NOMO-1 treated with dmso at 0.1 percent for 144 hours (cell line): ENCODE measurements at regions not wholly inside any gene's neighbourhood (a gene's known extent, or its start where the extent isn't known, plus 50 kb on each side); places are given as distances from the start of the nearest gene placed in this dataset.
"Not testable (repeated sequence)": the region's sequence is repeated elsewhere in the genome, so short reads cannot be mapped to it uniquely, and the experiment has no call there.

ENCODE experiments used
- DNase-seq: peaks from one replicate; lab custom pipeline; 2025; ENCODE audit not compliant: unreplicated experiment; lab: John Stamatoyannopoulos, UW

DNA sequence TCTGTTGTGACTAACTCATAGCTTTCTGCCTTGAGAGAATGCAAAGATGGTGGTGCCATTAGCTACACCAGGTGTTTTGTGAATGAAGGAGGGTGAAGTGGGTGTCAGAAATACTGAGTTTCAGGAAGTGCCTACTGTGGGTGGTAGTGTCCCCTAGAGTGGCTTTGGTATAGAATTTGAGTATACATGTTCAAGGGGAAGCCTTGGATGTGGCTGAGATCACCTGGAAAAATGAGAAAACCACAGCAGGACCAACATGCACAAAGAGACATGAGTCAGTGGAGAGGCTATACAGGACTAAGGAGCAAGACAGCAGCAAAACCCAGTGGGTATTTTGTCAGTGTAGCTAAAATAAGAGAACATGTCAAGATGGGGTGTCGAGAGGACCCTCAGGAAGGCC lies 204.3 kb upstream of the TBL1X start:
- no peak for DNase-seq

DNA sequence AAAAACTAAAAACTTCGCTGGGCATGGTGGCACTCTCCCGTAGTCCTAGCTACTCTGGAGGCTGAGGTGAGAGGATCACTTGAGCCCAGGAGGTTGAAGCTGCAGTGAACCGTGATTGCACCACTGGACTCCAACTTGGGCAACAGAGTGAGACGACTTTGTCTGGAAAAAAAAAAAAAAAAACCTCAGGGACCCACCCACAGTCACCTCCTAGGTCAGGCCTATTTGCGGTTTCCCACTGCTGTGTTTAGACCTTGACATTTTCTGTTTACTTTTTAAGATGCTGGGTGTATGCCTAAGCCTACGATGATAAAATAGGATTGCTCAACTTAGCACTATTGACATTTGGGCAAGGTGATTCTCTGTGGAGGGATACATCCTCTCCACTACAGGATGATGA lies 197.4 kb upstream of the TBL1X start:
- DNase-seq = no peak

DNA sequence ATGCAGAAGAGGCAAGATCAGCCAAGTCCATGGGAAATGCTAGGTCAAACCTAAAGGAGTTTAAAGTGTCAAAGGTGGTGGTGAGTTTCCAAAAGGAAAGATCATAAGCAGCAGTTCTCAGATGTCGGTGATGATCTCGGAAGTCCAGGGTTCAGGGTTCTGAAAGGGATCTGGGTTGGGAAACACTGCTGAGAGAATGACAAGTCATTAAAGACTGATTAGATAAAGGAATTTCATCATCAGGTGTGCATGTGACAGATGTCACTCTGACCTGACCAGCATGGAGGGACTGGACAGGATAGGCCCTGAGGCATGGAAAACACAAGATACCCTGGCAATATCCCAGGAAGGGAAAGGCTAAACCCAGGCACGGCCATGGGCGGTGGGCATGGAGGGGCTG lies 195.7 kb upstream of the TBL1X start:
- no peak for DNase-seq

DNA sequence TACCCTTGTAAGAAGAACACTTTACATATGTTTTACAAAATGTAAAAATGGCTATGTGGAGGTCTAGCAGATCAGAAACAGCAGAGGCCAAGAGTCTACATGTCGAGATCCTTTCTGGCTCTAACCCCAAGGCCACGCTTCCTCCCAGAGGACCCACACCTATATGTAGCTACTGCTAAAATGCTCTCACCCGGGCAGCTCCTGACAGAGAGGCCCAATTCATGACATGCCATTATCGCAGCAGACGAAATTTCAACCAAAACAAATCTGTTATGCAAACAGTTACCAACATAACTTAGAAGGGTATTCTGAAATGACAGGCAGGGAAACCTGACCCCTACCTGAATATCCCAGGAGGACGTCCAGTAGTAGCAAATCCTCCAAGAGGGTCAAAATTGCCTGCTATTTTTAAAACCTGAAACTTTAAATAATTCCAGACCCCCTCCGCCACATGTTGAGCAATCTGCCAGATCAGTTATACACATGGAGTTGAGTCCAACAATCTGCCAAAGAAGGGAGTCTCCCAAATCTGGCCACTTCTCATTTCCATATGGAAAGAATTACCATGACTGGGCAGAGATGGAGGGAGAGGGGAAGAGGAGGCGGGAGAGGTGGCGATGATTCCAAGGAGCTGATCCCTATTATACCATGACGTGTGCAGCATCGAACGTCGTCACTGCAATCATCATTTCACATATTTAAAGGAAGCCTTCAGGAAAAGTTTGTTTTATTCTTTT lies 192.9 kb upstream of the TBL1X start:
- DNase-seq = no peak

DNA sequence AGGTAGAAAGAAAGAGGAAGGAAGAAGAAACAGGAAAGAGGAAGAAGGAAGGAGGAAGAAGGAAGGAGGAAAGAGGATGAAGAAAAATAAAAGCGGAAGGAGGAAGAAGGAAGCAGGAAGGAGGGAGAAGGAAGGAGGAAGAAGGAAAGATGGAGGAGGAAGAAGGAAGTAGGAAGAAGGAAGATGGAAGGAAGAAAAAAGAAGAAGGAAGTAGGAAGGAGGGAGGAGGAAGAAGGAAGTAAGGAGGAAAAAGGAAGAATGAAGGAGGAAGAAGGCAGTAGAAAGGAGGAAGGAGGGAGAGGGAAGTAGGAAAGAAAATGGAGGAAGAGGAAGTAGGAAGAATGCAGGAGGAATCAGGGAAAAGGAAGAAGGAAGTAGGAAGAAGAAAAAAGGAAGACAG lies 191.1 kb upstream of the TBL1X start:
- DNase-seq = no peak

DNA sequence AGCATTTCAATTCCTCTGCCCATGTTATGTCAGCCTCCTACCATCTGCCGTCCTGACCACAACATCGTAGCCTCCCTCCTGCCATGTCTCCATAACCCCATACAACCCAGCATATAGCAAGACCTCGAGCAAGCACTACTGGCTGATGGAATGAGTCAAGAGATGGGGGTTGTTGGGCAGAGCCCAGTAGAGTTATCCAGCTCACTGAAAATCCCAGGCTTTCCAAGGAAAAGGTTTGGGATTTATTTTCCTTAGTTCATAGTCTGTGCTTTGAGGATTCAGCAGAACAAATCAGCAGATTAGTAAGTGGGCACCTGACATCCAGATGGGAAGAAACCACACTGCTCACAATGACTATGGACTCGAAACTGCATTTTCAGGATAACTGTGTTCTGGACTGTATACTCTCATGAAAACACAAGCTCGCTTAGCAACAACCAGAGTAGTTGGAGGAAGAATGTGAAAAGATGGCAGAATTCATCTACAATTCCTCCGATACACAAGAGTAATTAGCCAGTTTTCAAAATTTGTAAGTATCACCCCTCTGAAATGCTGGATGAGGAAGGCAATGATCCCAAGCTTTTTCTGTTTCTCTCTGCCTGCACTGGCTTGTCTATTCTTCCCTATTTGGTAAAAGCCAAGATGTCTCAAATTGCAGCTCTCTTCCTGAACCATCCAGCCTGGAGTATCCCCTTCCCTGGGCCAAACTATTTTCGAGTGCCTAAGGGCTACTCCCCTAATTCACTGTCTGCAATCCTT lies 186.2 kb upstream of the TBL1X start:
- no peak for DNase-seq

DNA sequence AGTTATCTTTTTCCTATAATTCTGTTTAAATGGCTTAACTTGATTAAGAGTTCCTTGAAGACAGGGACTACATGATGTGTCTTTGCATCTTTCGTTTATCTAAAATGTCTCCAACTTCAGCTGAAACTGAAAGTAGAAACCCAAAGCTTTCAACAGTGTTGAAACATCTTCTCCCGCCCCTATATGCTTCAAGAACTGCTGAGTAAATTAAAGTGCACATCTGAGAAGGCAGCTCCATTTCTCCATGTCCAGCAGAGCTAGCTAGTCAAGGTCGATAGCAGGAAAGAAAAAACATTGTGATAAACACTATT lies 185.7 kb upstream of the TBL1X start:
- peak; percentile 48 for DNase-seq

DNA sequence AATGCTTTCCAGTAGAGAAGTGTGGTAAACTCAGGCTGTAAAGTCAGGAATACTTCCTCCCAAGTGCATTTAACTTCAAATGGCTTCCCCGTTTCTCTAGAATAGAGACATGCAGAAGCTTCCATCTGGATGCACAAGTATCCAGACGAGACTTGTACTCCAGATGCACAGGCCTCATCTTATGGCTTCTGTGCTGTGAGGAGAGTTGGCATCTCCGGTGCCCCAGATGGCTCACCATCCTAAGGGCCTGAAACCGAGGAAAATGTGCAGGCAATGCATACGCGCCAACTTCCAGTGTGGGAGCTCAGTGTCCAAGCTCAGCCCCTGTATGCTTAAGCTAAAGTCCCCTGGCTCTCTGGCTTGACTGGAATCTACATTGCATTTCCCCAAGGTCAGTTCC lies 184.0 kb upstream of the TBL1X start:
- no peak for DNase-seq

DNA sequence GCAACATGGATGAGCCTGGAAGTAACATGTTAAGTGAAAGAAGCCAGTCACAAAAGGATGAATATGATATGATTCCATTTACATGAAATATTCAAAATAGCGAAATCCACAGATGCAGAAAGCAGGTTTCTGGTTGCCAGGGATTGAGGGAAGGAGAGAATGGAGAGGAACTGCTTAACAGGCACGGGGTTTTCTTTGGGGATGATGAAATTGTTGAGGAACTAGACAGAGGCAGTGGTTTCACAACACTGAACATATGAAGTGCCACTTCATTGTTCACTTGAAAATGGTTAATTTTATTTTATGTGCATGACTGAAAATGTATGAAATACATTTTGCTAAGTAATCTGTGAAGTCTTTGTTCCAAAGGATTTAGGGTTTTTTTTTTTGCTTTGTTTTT lies 182.5 kb upstream of the TBL1X start:
- peak; percentile 26 for DNase-seq

DNA sequence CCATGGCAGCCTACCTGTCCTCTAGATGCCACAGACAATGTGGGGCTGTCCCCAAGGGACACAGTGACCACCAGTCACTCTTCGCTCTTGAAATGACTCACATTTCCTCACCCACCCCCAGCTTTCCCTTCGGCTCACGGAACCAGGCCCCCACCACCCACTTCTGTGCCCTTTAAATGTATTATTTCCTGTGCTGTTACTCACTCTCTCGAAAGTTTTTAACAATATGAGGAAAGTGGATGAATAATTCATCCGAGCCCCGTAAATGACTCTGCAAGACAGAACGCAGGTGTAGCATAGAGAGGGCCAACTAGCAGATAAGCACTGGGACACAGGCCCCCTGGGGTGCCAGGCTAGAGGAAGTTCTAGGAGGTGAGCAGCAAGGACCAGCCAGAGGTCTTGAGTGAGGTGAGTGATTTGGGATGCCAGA lies 179.5 kb upstream of the TBL1X start:
- no peak for DNase-seq

DNA sequence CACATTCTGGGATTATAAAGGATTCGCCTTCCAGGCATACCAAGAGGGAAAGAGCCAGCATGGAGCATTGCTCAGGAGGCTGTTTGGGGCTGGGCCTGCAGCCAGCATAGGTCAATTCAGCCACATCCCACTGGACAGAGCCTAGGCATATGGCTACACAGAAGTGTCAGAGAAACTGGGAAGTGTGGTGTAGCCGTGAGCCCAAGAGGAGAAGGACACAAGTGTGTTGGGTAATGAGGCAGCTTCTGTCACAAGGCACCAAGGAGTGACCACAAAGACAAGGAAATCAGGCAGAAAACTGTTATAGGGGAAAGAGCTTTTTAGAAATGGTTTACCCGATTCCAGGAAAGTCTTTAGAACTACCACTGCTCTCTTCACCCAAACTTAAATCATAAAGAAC lies 178.6 kb upstream of the TBL1X start:
- no peak for DNase-seq

DNA sequence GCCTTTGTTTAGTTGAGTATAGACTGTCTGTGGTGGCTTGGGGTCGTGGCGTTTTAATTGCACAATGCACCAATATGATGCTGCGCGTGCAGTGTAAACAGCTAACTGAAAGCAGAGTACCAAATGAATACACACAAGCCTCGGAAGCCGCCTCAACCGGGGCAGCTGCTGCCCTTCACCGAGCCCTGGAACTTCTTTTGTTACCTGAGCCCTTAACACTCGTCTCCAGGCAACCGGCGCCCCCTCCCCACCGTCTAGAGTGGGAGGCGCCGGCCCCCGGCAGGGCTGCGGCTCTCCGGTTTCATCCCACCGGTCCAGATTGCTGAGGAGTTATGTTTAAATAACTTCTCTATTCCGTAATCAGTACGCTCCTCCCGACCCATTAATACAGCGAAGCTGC lies 173.2 kb upstream of the TBL1X start:
- no peak for DNase-seq

DNA sequence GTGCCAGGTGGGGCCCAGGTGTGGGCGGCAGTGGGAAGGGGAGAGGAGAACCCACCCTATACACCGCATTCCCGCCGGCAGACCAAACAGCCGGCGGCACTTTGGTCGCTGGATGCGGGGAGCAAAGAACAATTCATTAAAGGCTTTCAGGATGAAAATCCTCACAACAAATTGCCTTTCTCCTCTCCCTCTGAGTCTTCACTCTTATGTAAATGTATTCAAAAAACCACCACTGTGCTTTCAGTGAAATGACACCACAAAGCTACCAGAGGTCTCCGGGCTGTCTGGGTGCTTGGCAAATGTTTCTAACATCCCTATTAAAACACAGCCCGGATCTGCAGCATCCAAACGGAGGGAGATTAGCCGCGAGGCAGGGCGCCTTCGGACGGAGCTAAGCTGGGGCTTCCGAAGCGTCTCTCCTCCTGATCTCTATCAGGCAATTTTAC lies 171.8 kb upstream of the TBL1X start:
- DNase-seq = no peak

DNA sequence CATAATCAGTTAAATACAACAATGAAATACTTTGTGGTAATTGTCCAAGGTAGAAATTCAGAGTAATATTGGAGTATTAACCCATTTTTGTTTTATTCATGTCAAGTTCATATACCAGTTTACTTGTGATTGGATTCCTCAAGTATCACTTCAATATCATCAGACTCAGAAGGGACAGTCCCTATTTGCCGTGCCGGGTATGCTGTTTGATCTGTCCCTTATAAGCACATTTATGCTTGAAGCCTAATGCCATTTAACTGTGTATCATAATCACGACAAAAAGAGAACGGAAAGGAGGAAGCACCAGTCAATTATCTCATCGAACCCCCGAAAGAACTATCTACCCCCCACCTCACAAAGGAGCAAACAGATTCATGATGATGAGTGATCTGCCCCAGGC lies 171.0 kb upstream of the TBL1X start:
- no peak for DNase-seq

DNA sequence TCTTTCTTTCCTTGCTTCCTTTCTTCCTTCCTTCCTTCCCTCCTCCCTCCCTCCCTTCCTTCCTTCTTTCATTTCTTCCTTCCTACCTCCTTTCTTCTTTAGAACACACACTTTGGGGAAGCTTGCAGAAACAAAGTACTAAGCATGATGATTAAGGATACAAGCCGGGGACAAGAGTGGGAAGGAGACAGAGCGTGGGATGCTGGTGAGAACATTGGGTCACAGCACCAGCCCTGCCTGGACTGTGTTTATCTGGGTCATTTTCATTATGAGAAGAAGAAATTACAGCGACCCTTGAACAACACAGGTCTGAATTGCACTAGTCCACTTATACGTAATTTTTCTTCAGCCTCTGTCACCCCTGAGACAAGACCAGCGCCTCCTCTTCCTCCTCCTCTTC lies 169.3 kb upstream of the TBL1X start:
- DNase-seq = no peak

DNA sequence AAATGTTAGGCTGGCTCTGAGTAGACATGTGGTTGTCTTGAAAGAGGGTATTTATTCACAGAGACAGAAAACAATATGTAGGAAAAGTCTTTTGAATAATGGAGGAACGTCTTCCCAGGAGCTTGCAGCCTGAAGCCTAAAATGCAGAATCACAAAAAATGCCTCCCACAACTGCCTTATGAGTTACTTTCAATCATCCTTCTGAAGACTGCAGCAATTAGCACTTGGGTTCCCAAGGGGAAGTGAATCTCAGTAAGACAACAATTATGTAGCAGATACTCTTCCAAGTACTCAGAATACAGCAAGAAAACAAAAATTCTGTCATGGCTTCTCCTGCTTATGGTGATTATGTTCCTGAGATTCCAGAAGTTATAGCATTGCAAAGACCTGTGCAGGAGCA lies 166.6 kb upstream of the TBL1X start:
- DNase-seq = peak; percentile 32

DNA sequence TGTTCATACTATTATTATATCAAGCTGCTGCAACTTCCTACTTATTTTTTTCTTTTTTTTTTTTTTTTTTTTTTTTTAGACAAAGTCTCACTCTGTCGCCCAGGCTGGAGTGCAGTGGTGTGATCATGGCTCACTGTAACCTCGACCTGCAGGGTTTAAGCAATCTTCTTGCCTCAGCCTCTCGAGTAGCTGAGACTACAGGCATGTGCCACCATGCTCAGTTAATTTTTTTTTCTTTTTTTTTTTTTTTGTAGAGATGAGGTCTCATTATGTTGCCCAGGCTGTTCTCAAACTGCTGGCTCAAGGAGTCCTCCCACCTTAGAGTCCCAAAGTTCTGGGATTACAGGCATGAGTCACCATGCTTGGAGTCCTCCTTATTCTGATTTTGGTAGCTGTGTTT lies 165.2 kb upstream of the TBL1X start:
- not testable (repeated sequence) for DNase-seq

DNA sequence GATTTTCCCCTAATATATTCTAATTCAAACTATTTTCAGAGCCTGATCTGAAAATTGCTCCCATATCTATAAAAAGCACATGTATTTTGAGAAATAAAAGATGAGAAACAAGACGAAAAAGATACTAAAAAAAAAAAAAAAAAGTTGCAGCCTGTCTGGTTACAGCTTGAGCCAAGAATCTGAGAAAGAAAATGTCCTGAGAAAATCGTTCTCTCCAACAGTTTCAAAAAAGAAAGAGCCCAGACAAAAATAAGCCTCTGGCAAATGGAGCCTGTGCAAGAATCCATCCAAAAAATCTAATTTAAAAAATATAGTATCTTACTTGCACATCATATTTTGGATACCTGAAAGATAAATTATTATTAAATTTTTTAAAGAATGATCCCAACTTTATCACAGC lies 163.0 kb upstream of the TBL1X start:
- no peak for DNase-seq

DNA sequence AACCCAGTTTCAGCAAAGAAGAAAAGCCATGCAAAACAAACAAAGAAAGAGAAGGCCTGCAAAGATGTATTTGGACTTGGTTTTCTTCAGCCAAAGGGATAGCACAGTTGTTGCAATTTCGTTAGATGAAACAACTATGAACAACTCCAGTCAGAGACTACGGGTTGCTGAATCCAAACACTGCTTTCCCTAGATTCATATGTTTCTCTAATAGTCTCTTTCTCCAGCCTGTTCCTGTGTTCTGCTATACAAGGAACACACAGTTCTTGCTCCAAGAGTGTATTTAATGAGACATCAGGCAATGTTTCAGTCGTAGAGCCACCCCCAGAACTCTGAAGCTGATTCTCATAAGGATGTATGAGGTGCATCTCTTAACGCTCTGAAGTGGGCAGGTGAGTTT lies 162.5 kb upstream of the TBL1X start:
- DNase-seq = no peak

DNA sequence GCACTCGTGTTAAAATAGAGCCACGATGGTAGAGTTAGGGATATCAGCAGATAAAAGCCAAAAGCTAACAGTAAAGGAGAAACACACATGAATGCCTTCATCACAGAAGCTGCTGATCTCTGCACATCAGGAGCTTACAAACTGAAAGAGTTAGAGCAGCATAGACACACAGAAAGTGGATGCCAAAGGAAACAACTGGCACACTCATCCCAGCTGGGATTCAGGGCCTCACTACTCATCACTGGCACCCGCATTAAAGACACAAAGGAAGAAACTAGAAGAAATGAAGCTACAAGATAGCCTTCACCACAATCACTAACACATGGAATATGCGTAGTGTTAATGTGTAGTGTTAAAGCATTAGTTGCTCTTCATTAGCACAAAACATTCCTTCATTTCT lies 156.4 kb upstream of the TBL1X start:
- DNase-seq = no peak

DNA sequence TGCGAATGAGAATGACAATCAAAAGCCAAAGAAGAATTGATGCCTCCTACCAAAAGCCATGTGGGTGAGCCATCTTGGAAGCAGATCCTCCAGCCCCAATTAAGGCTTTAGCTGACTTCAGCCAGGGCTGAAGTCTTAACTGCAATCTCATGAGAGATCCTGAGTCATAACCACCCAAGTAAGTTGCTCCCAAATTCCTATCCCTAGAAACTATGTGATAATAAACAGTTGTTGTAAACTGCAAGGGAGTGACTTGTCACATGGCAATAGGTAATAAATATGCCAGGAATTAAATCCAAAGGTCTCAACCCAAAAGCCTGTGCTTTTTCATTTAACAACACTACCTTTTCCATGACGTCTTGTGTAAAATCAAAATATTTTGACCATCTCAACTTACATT lies 154.2 kb upstream of the TBL1X start:
- DNase-seq = no peak

DNA sequence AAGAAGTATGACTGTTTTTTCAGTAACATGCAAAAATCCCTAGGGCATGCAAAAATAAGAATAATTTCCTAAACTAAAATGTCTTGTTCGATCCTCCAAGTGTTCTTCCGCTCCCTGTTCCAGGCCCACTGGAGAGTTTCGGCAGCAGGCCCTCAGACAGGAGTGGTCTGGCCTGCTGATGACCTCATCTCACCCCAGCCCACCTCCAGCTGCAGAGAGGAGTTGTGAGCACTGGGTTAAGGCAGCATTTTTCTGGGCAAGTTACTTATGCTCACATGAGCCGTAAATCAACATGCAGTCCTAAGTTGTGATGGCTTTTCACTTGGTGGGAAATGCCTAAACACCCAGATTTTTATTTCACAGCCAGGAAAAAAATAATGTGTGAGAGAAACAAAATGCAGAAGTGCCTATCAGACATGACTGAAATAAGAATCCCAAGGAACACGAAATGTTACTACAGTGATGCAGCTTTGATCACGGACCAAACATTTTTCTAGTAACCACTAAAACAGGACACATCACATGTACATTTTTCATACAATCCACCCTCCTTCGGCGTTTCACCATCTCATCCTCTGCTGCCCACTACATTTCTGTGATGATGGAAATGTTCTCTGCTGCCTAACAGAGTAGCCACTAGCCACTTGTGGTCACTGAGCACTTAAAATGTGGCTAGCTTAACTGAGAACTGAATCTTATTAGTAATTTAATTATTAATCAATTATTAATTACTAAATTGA lies 153.3 kb upstream of the TBL1X start:
- DNase-seq = no peak
